K562 (cell line): ENCODE measurements at regions not wholly inside any gene's neighbourhood (a gene's known extent, or its start where the extent isn't known, plus 50 kb on each side); places are given as distances from the start of the nearest gene placed in this dataset.

Experiments used
- ARID3A ChIP-seq: IDR thresholded peaks from 2 replicates; pipeline ENCODE4 v1.6.1; 2012; ENCODE audit warnings: low read depth, low read length, improper control_type of control experiment, borderline replicate concordance
- BRD9 ChIP-seq: fragments of 450-650 bp; IDR thresholded peaks from 2 replicates; pipeline ENCODE4 v1.6.1; 2018; ENCODE audit warnings: low read depth; ENCODE audit not compliant: partially characterized antibody
- CBFA2T2 ChIP-seq: fragments of 450-650 bp; conservative IDR thresholded peaks from 2 replicates; pipeline ENCODE4 v1.6.1; 2017; ENCODE audit warnings: mild to moderate bottlenecking
- CHD1 ChIP-seq: fragments of 200-600 bp; sonication (generic); IDR thresholded peaks from one replicate; pipeline ENCODE4 v1.6.1; 2012; ENCODE audit warnings: mild to moderate bottlenecking, moderate library complexity, low read length, inconsistent platforms
- CTBP1 ChIP-seq: fragments of 450-650 bp; IDR thresholded peaks from 2 replicates; pipeline ENCODE4 v1.6.1; 2016; ENCODE audit warnings: borderline replicate concordance
- CTCF ChIP-seq, 3 experiments: IDR thresholded peaks in 2 of 3; conservative IDR thresholded peaks in 1 of 3; 2 replicates each; pipeline ENCODE4 v1.5.1; 2011 to 2012; ENCODE audit warnings: low read length in 3 of 3, mild to moderate bottlenecking in 3 of 3, control low read depth in 2 of 3, improper control_type of control experiment in 1 of 3, inconsistent platforms in 1 of 3, low read depth in 1 of 3, mixed read lengths in 1 of 3, moderate library complexity in 1 of 3; ENCODE audit not compliant: insufficient read depth in 2 of 3
- EGR1 ChIP-seq: fragments of 450-650 bp; conservative IDR thresholded peaks from 2 replicates; pipeline ENCODE4 v1.6.1; 2017; ENCODE audit warnings: mild to moderate bottlenecking
- PURB ChIP-seq: sonication (generic); formaldehyde crosslinking; IDR thresholded peaks from 2 replicates; pipeline ENCODE4 v1.9.0; 2021; ENCODE audit warnings: low read depth, mild to moderate bottlenecking, missing genetic modification reagents
- RBBP5 ChIP-seq: fragments of 200-600 bp; sonication (generic); IDR thresholded peaks from 2 replicates; pipeline ENCODE4 v1.6.1; 2012; ENCODE audit warnings: borderline replicate concordance, mild to moderate bottlenecking, low read length, control low read depth, inconsistent platforms; ENCODE audit not compliant: insufficient read depth, poor library complexity, severe bottlenecking
- SOX6 ChIP-seq: fragments of 450-650 bp; IDR thresholded peaks from 2 replicates; pipeline ENCODE4 v1.6.1; 2014; ENCODE audit warnings: mild to moderate bottlenecking
- THRAP3 ChIP-seq: fragments of 450-650 bp; IDR thresholded peaks from 2 replicates; pipeline ENCODE4 v1.6.1; 2016; ENCODE audit warnings: mild to moderate bottlenecking, inconsistent platforms, borderline replicate concordance
- ZNF224 ChIP-seq: sonication (generic); formaldehyde crosslinking; IDR thresholded peaks from 2 replicates; pipeline ENCODE4 v1.8.0; 2022; ENCODE audit warnings: mild to moderate bottlenecking, missing genetic modification reagents
- ZNF407 ChIP-seq: fragments of 450-650 bp; IDR thresholded peaks from 2 replicates; pipeline ENCODE4 v1.6.1; 2016; ENCODE audit warnings: low read depth
- ZNF668 ChIP-seq: fragments of 250-450 bp; sonication (Bioruptor Pico); IDR thresholded peaks from 2 replicates; pipeline ENCODE4 v1.8.0; 2022; ENCODE audit warnings: mild to moderate bottlenecking, inconsistent platforms
- ZNF740 ChIP-seq, 3 experiments: fragments of 200-800 bp in 1 of 3; sonication (Bioruptor generic) in 1 of 3; sonication (generic) in 1 of 3; formaldehyde crosslinking in 1 of 3; IDR thresholded peaks; 2 replicates each; pipeline versions ENCODE4 v1.6.1 to v1.8.0; 2016 to 2022; ENCODE audit warnings: mild to moderate bottlenecking in 2 of 3, missing compliant biosample characterization in 2 of 3, missing genetic modification characterization in 2 of 3, missing genetic modification reagents in 1 of 3
- ZNF830 ChIP-seq: fragments of 250-450 bp; sonication (Bioruptor Pico); IDR thresholded peaks from 2 replicates; pipeline ENCODE4 v1.5.0; 2021; ENCODE audit warnings: mild to moderate bottlenecking

GRCh38 chr11:95706974-95707387 is 82.6 kb downstream of the FAM76B start (continued):
- TF ChIP-seq ZNF740 (CRISPR knock-in tag; IDR thresholded peaks at IDR 0.05) (no peak), ZNF740 (tag; IDR thresholded peaks at IDR 0.05) (no peak), ZNF407 (no peak), CTBP1 (peak; percentile 23; the same call in 1 of the 2 replicates), THRAP3 (no peak), CTCF (IDR thresholded peaks at IDR 0.05 in 2 of 3, conservative IDR thresholded peaks at IDR 0.05 in 1 of 3; ENCODE audit: insufficient read depth in 2 of 3, low read depth in 1 of 3, low read length in 3 of 3) (no peak), CBFA2T2 (peak; percentile 77), BRD9 (no peak), ZNF830 (CRISPR knock-in tag) (no peak), ZNF668 (CRISPR knock-in tag) (no peak), SOX6 (peak; percentile 75; the same call in 1 of the 2 replicates), ARID3A (0 out of 2 replicates have a peak, but pooled peaks have one; percentile 57), CHD1 (no peak), ZNF224 (CRISPR knock-in tag) (no peak), RBBP5 (no peak), PURB (no peak), EGR1 (no peak)
